GM06990 (cell line): ENCODE measurements at regions not wholly inside any gene's neighbourhood (a gene's known extent, or its start where the extent isn't known, plus 50 kb on each side); places are given as distances from the start of the nearest gene placed in this dataset.
"Not testable (repeated sequence)": the region's sequence is repeated elsewhere in the genome, so short reads cannot be mapped to it uniquely, and the experiment has no call there.

Experiments used
- DNase-seq: peaks from one replicate; pipeline ENCODE4 v3.0.0-alpha.2; 2011; ENCODE audit not compliant: insufficient read length; ENCODE audit errors: extremely low read depth
- H3K27me3 ChIP-seq: replicated peaks from 2 replicates; pipeline ENCODE4 v1.6.0; 2011; ENCODE audit warnings: low read length; ENCODE audit not compliant: control insufficient read depth, insufficient read depth
- H3K36me3 ChIP-seq: 2 replicates; pipeline ENCODE4 v1.5.1; 2011; ENCODE audit warnings: low read length; ENCODE audit not compliant: control insufficient read depth, insufficient read depth
- H3K4me3 ChIP-seq: replicated peaks from 2 replicates; pipeline ENCODE4 v1.5.1; 2011; ENCODE audit warnings: low read depth, mild to moderate bottlenecking, control low read depth, low read length
- CTCF ChIP-seq: IDR thresholded peaks from 2 replicates; pipeline ENCODE4 v1.5.1; 2011; ENCODE audit warnings: low read length, control low read depth, mild to moderate bottlenecking, inconsistent platforms; ENCODE audit not compliant: insufficient read depth, poor library complexity, severe bottlenecking

- DNase-seq = no peak
- no peaks in the 10 kb centered on the region for H3K36me3 ChIP-seq
- TF ChIP-seq CTCF = no peak
- H3K4me3 ChIP-seq = no peak overlapping the region
- H3K27me3 ChIP-seq = no peaks in the 10 kb centered on the region
Measured at GRCh38 chr5:13580058-13580457, 364.4 kb downstream of the DNAH5 start.

- H3K4me3 ChIP-seq, H3K36me3 ChIP-seq, DNase-seq, H3K27me3 ChIP-seq: not testable (repeated sequence)
Measured at GRCh38 chr5:13579091-13579490, 365.4 kb downstream of the DNAH5 start.

GRCh38 chr5:13578311-13579039 lies 366.0 kb downstream of the DNAH5 start:
- H3K4me3 ChIP-seq, DNase-seq, H3K27me3 ChIP-seq, H3K36me3 ChIP-seq: not testable (repeated sequence)

- no peak for TF ChIP-seq CTCF
- Histone ChIP-seq H3K4me3 (no peak overlapping the region), H3K36me3 (no peaks in the 10 kb centered on the region), H3K27me3 (no peaks in the 10 kb centered on the region)
- DNase-seq = no peak
Measured at GRCh38 chr5:13574574-13574973, 369.9 kb downstream of the DNAH5 start.

- Histone ChIP-seq H3K4me3 (no peak overlapping the region), H3K36me3 (no peaks in the 10 kb centered on the region), H3K27me3 (no peaks in the 10 kb centered on the region)
- no peak for DNase-seq
- no peak for TF ChIP-seq CTCF
Measured at GRCh38 chr5:13572163-13572562, 372.3 kb downstream of the DNAH5 start.

GRCh38 chr5:13569090-13569715 lies 375.3 kb downstream of the DNAH5 start:
- H3K36me3 ChIP-seq = no peaks in the 10 kb centered on the region
- no peak overlapping the region for H3K4me3 ChIP-seq
- H3K27me3 ChIP-seq = no peaks in the 10 kb centered on the region
- no peak for DNase-seq
- no peak for TF ChIP-seq CTCF
